CD14-positive monocyte (primary cell): ENCODE measurements at regions not wholly inside any gene's neighbourhood (a gene's known extent, or its start where the extent isn't known, plus 50 kb on each side); places are given as distances from the start of the nearest gene placed in this dataset.
A peak's percentile ranks its signal among the peaks of the same experiment; 100 is the strongest.

Source experiments
- DNase-seq, 3 donors: peaks; one replicate each; pipeline ENCODE4 v3.0.0-alpha.2; 2011 to 2022
- H2AFZ ChIP-seq: 2 replicates; pipeline ENCODE4 v1.6.0; 2012; ENCODE audit warnings: mild to moderate bottlenecking, low read depth, low read length, inconsistent platforms; ENCODE audit not compliant: insufficient read depth, poor library complexity, severe bottlenecking
- H3K27ac ChIP-seq, 2 donors: 1 replicate in 1 of 2; 2 replicates in 1 of 2; pipeline ENCODE4 v1.5.1; 2012 to 2013; ENCODE audit warnings: low read length in 2 of 2, control low read depth in 1 of 2, inconsistent platforms in 1 of 2, low read depth in 1 of 2, mild to moderate bottlenecking in 1 of 2
- H3K27me3 ChIP-seq, 2 donors: one replicate each; pipeline versions ENCODE4 v1.6.0 to v1.6.1; 2011 to 2013; ENCODE audit warnings: low read length in 2 of 2; ENCODE audit not compliant: control insufficient read depth in 2 of 2, insufficient read depth in 2 of 2
- H3K36me3 ChIP-seq, 2 donors: replicated peaks in 1 of 2; 1 replicate in 1 of 2; 2 replicates in 1 of 2; pipeline versions ENCODE4 v1.5.1 to v1.6.1; 2012 to 2013; ENCODE audit warnings: low read length in 2 of 2, control low read depth in 1 of 2, inconsistent platforms in 1 of 2, mild to moderate bottlenecking in 1 of 2; ENCODE audit not compliant: insufficient read depth in 2 of 2, control insufficient read depth in 1 of 2
- H3K4me1 ChIP-seq, 2 donors: 1 replicate in 1 of 2; 2 replicates in 1 of 2; pipeline versions ENCODE4 v1.5.1 to v1.6.1; 2012 to 2013; ENCODE audit warnings: low read length in 2 of 2, control low read depth in 1 of 2, inconsistent platforms in 1 of 2, mild to moderate bottlenecking in 1 of 2, moderate library complexity in 1 of 2; ENCODE audit not compliant: insufficient read depth in 2 of 2, control insufficient read depth in 1 of 2
- H3K4me2 ChIP-seq: replicated peaks from 2 replicates; pipeline ENCODE3; 2012; ENCODE audit warnings: low read length, moderate library complexity, mild to moderate bottlenecking; ENCODE audit not compliant: poor library complexity, severe bottlenecking; ENCODE audit errors: extremely low read depth
- H3K4me3 ChIP-seq, 3 experiments: fragments of 200-600 bp in 1 of 3; sonication (generic) in 1 of 3; replicated peaks in 1 of 3; 1 replicate in 2 of 3; 2 replicates in 1 of 3; pipeline ENCODE4 v1.5.1; 2011 to 2013; ENCODE audit warnings: low read length in 3 of 3, mild to moderate bottlenecking in 3 of 3, control low read depth in 2 of 3, low read depth in 2 of 3, inconsistent platforms in 1 of 3, moderate library complexity in 1 of 3
- H3K79me2 ChIP-seq: 2 replicates; pipeline ENCODE4 v1.6.0; 2012; ENCODE audit warnings: mild to moderate bottlenecking, control low read depth, inconsistent platforms, low read length, moderate library complexity; ENCODE audit not compliant: insufficient read depth
- H3K9ac ChIP-seq: 2 replicates; pipeline ENCODE4 v1.6.0; 2017; ENCODE audit warnings: low read length, mild to moderate bottlenecking; ENCODE audit not compliant: insufficient read depth, poor library complexity, severe bottlenecking
- H3K9me3 ChIP-seq, 2 donors: replicated peaks in 1 of 2; 1 replicate in 1 of 2; 2 replicates in 1 of 2; pipeline versions ENCODE4 v1.5.1 to v1.6.1; 2012 to 2013; ENCODE audit warnings: low read length in 2 of 2, control low read depth in 1 of 2; ENCODE audit not compliant: control insufficient read depth in 1 of 2, insufficient read depth in 1 of 2
- H4K20me1 ChIP-seq: 2 replicates; pipeline ENCODE4 v1.6.0; 2012; ENCODE audit warnings: mild to moderate bottlenecking, low read length, control low read depth, moderate library complexity; ENCODE audit not compliant: insufficient read depth
- H3K27ac Mint-ChIP-seq, 7 donors: one replicate each; pipeline ENCODE4 v1.8.0; 2020; ENCODE audit warnings: mild to moderate bottlenecking in 7 of 7, mixed read lengths in 7 of 7, moderate library complexity in 6 of 7, inconsistent platforms in 2 of 7
- H3K27me3 Mint-ChIP-seq, 3 donors: one replicate each; pipeline ENCODE4 v1.8.0; 2021 to 2022; ENCODE audit warnings: low read depth in 3 of 3, mild to moderate bottlenecking in 3 of 3, mixed read lengths in 3 of 3, moderate library complexity in 3 of 3, inconsistent platforms in 1 of 3
- H3K36me3 Mint-ChIP-seq, 2 donors: one replicate each; pipeline ENCODE4 v1.8.0; 2020; ENCODE audit warnings: mixed read lengths in 2 of 2, inconsistent platforms in 1 of 2, mild to moderate bottlenecking in 1 of 2
- H3K4me1 Mint-ChIP-seq: one replicate; pipeline ENCODE4 v1.8.0; 2020; ENCODE audit warnings: mild to moderate bottlenecking, mixed read lengths
- H3K4me3 Mint-ChIP-seq, 2 donors: one replicate each; pipeline ENCODE4 v1.8.0; 2020; ENCODE audit warnings: mild to moderate bottlenecking in 2 of 2, mixed read lengths in 2 of 2, moderate library complexity in 1 of 2
- H3K9me3 Mint-ChIP-seq, 7 donors: one replicate each; pipeline ENCODE4 v1.8.0; 2020 to 2022; ENCODE audit warnings: mixed read lengths in 7 of 7, mild to moderate bottlenecking in 6 of 7, moderate library complexity in 6 of 7, inconsistent platforms in 2 of 7
- WGBS: methylation state at CpG from one replicate; pipeline ENCODE4 v1.1.5; 2013; ENCODE audit warnings: missing lambda C conversion rate; ENCODE audit not compliant: insufficient coverage; 5-methylcytosine and 5-hydroxymethylcytosine counted together
- intact Hi-C, 2 donors: fragments of 100-400 bp; cut with micrococcal nuclease; formaldehyde crosslinking; loops; one replicate each; pipeline versions ENCODE4 v1.15.0 to v1.15.1; 2023
- TF ChIP-seq, protein P1 (sequence below): fragments of 200-600 bp; IDR thresholded peaks from one replicate; pipeline ENCODE4 v1.8.0; 2022; ENCODE audit warnings: antibody characterized with exemption, mild to moderate bottlenecking

DNA sequence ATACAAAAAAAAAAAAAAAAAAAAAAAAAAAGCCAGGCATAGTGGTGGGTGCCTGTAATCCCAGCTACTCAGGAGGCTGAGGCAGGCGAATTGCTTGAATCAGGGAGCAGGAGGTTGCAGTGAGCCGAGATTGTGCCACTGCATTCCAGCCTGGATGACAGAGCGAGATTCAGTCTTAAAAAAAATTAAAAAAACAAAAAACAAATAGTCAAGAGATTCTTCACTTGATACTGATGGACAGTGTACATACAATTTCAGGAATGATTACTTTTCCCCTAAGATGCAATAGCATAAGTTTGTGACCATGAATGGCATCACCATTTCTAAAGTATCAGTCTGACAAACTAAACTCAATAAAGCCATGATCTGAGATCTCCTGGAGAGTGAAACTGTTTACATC is 60.8 kb upstream of the IVNS1ABP start:
- intact Hi-C loops = no loop called here
- H3K4me3 Mint-ChIP-seq = no peak overlapping the region

DNA sequence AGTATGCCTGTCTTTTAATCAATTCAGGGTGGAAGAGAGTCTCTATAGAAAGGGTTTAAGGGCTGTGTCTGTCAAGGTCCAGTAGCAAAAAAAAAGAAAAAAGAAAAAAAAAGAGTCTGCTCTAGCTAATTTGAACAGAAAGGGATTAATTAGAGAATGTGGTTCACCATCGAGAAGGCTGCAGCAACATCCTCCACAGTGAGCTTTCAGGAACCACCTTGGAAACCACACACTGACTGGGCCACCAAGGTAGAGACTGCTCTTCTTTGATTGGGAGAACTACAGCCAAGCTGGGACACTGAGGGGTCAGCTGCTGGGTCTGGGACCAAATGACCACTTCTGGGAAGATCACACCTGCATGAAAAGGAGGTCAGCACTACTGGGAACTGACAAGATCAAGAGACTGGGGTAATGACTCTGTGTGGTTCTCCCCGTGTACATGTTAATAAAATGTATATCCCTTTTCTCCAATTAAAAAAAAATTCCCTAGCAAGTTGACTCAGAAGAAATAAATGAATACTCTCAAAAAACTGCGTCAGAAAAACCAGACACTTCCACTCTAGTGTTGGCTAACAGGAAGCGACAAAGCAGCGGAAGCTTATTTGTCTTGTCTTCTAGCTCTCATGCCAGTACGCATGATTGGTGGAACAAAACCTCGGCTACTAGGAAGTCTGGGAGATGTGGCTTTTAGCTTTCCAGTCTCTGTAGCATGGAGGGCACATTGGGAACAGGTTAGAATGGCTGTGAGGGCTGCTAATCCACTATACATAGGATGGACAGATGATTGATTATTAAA is 60.0 kb upstream of the IVNS1ABP start:
- peaks cover 0 to 11% (median 6%) of the 10 kb centered on the region in 7 donors for H3K9me3 Mint-ChIP-seq
- H3K27me3 Mint-ChIP-seq = no peaks in the 10 kb centered on the region

More for the DNA sequence above, 60.8 kb upstream of the IVNS1ABP start:
- Histone ChIP-seq H3K4me1 (peaks cover 51 to 52% of the 10 kb centered on the region in 2 donors), H3K4me3 (no peak overlapping the region), H3K9me3 (no peaks in the 10 kb centered on the region), H4K20me1 (no peaks in the 10 kb centered on the region), H3K27me3 (no peaks in the 10 kb centered on the region), H3K36me3 (no peaks in the 10 kb centered on the region), H3K4me2 (no peak overlapping the region), H3K27ac (peak overlapping the region; percentile 93 to 97), H3K79me2 (no peaks in the 10 kb centered on the region), H2AFZ (no peak overlapping the region), H3K9ac (peak overlapping the region; percentile 36)
- TF ChIP-seq, protein P1, sequence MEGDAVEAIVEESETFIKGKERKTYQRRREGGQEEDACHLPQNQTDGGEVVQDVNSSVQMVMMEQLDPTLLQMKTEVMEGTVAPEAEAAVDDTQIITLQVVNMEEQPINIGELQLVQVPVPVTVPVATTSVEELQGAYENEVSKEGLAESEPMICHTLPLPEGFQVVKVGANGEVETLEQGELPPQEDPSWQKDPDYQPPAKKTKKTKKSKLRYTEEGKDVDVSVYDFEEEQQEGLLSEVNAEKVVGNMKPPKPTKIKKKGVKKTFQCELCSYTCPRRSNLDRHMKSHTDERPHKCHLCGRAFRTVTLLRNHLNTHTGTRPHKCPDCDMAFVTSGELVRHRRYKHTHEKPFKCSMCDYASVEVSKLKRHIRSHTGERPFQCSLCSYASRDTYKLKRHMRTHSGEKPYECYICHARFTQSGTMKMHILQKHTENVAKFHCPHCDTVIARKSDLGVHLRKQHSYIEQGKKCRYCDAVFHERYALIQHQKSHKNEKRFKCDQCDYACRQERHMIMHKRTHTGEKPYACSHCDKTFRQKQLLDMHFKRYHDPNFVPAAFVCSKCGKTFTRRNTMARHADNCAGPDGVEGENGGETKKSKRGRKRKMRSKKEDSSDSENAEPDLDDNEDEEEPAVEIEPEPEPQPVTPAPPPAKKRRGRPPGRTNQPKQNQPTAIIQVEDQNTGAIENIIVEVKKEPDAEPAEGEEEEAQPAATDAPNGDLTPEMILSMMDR = no peak
- Mint-ChIP-seq H3K27me3 (no peaks in the 10 kb centered on the region), H3K4me1 (peaks cover 19% of the 10 kb centered on the region), H3K27ac (no peak overlapping the region), H3K9me3 (peaks cover 0 to 15% (median 6%) of the 10 kb centered on the region in 7 donors), H3K36me3 (peaks cover 0 to 2% of the 10 kb centered on the region in 2 donors)
- DNase-seq = no peak
- WGBS = no CpG with 5 or more reads among the region's 3 CpGs

More for the DNA sequence above, 60.0 kb upstream of the IVNS1ABP start:
- Histone ChIP-seq H3K79me2 (no peaks in the 10 kb centered on the region), H3K4me2 (peak overlapping the region; percentile 69), H3K4me1 (peaks cover 53 to 54% of the 10 kb centered on the region in 2 donors), H3K36me3 (no peaks in the 10 kb centered on the region), H3K9ac (peak overlapping the region; percentile 63), H3K27me3 (no peaks in the 10 kb centered on the region), H3K27ac (peak overlapping the region; percentile 93 to 97), H4K20me1 (no peaks in the 10 kb centered on the region), H3K4me3 (peak overlapping the region in 1 of 3 experiments; percentile 66), H3K9me3 (no peaks in the 10 kb centered on the region), H2AFZ (no peak overlapping the region)
- WGBS = 8% methylated on average over 6 of the region's 7 CpGs
- peak overlapping the region in 1 of 2 donors; percentile 23 for H3K4me3 Mint-ChIP-seq
- DNase-seq = peak; percentile 89 to 99 (median 96)
- peaks cover 0 to 2% of the 10 kb centered on the region in 2 donors for H3K36me3 Mint-ChIP-seq
- H3K4me1 Mint-ChIP-seq = peaks cover 19% of the 10 kb centered on the region
- H3K27ac Mint-ChIP-seq = no peak overlapping the region
- TF ChIP-seq, protein P1 = no peak
- intact Hi-C loops = no loop called here
